ENCODE measurements at regions not wholly inside any gene's neighbourhood (a gene's known extent, or its start where the extent isn't known, plus 50 kb on each side); places are given as distances from the start of the nearest gene placed in this dataset.

- H3K27ac ChIP-seq (ENCODE audit: poor library complexity, severe bottlenecking): no peak overlapping the region
- H3K4me3 ChIP-seq (ENCODE audit: severe bottlenecking): no peak overlapping the region
- H3K4me1 ChIP-seq (ENCODE audit: insufficient read depth, poor library complexity, severe bottlenecking): peaks cover 7% of the 10 kb centered on the region
- no peaks in the 10 kb centered on the region for H3K27me3 ChIP-seq (ENCODE audit: insufficient read depth, poor library complexity, severe bottlenecking)
- no peaks in the 10 kb centered on the region for H3K9me3 ChIP-seq (ENCODE audit: severe bottlenecking)
- no peak for DNase-seq (ENCODE audit: low spot score)
- no peaks in the 10 kb centered on the region for H3K36me3 ChIP-seq (ENCODE audit: low read depth)
- no peak for TF ChIP-seq CTCF (IDR thresholded peaks at IDR 0.05; ENCODE audit: poor library complexity, severe bottlenecking)
- no peak for ATAC-seq (ENCODE audit: low read depth)
These were observed 278.4 kb upstream of the SNX7 start for GRCh38 chr1:98382986-98383740.

GRCh38 chr1:98382586-98382985 is 278.9 kb upstream of the SNX7 start:
- Histone ChIP-seq H3K4me3 (ENCODE audit: severe bottlenecking) (no peak overlapping the region), H3K27ac (ENCODE audit: poor library complexity, severe bottlenecking) (no peak overlapping the region), H3K27me3 (ENCODE audit: insufficient read depth, poor library complexity, severe bottlenecking) (no peaks in the 10 kb centered on the region), H3K4me1 (ENCODE audit: insufficient read depth, poor library complexity, severe bottlenecking) (peaks cover 2% of the 10 kb centered on the region), H3K9me3 (ENCODE audit: severe bottlenecking) (no peaks in the 10 kb centered on the region), H3K36me3 (ENCODE audit: low read depth) (no peaks in the 10 kb centered on the region)
- TF ChIP-seq CTCF (IDR thresholded peaks at IDR 0.05; ENCODE audit: poor library complexity, severe bottlenecking): no peak
- DNase-seq (ENCODE audit: low spot score) (no peak), ATAC-seq (ENCODE audit: low read depth) (no peak)

GRCh38 chr1:98374098-98374497 is 287.4 kb upstream of the SNX7 start:
- TF ChIP-seq CTCF (IDR thresholded peaks at IDR 0.05; ENCODE audit: poor library complexity, severe bottlenecking): no peak

GRCh38 chr1:98373056-98373455 is 288.5 kb upstream of the SNX7 start:
- no peak overlapping the region for H3K27ac ChIP-seq (ENCODE audit: poor library complexity, severe bottlenecking)
- no peak for ATAC-seq (ENCODE audit: low read depth)
- no peaks in the 10 kb centered on the region for H3K27me3 ChIP-seq (ENCODE audit: insufficient read depth, poor library complexity, severe bottlenecking)
- DNase-seq (ENCODE audit: low spot score): no peak
- H3K36me3 ChIP-seq (ENCODE audit: low read depth): no peaks in the 10 kb centered on the region
- no peak overlapping the region for H3K4me3 ChIP-seq (ENCODE audit: severe bottlenecking)
- no peaks in the 10 kb centered on the region for H3K9me3 ChIP-seq (ENCODE audit: severe bottlenecking)
- H3K4me1 ChIP-seq (ENCODE audit: insufficient read depth, poor library complexity, severe bottlenecking): no peaks in the 10 kb centered on the region
- TF ChIP-seq CTCF (IDR thresholded peaks at IDR 0.05; ENCODE audit: poor library complexity, severe bottlenecking): no peak

More at GRCh38 chr1:98374098-98374497, 287.4 kb upstream of the SNX7 start:
- Histone ChIP-seq H3K27me3 (ENCODE audit: insufficient read depth, poor library complexity, severe bottlenecking) (no peaks in the 10 kb centered on the region), H3K36me3 (ENCODE audit: low read depth) (no peaks in the 10 kb centered on the region), H3K4me1 (ENCODE audit: insufficient read depth, poor library complexity, severe bottlenecking) (no peaks in the 10 kb centered on the region), H3K27ac (ENCODE audit: poor library complexity, severe bottlenecking) (no peak overlapping the region), H3K9me3 (ENCODE audit: severe bottlenecking) (no peaks in the 10 kb centered on the region), H3K4me3 (ENCODE audit: severe bottlenecking) (no peak overlapping the region)
- DNase-seq (ENCODE audit: low spot score) (no peak), ATAC-seq (ENCODE audit: low read depth) (no peak)

- Histone ChIP-seq H3K36me3 (ENCODE audit: low read depth) (no peaks in the 10 kb centered on the region), H3K4me3 (ENCODE audit: severe bottlenecking) (no peak overlapping the region), H3K9me3 (ENCODE audit: severe bottlenecking) (no peaks in the 10 kb centered on the region), H3K27me3 (ENCODE audit: insufficient read depth, poor library complexity, severe bottlenecking) (no peaks in the 10 kb centered on the region), H3K27ac (ENCODE audit: poor library complexity, severe bottlenecking) (no peak overlapping the region), H3K4me1 (ENCODE audit: insufficient read depth, poor library complexity, severe bottlenecking) (no peaks in the 10 kb centered on the region)
- no peak for TF ChIP-seq CTCF (IDR thresholded peaks at IDR 0.05; ENCODE audit: poor library complexity, severe bottlenecking)
- no peak for DNase-seq (ENCODE audit: low spot score)
- ATAC-seq (ENCODE audit: low read depth): no peak
These were observed 289.8 kb upstream of the SNX7 start for GRCh38 chr1:98371764-98372163.

Measured in RWPE2 (cell line).